Sigmoid colon (tissue), 6 donors: ENCODE measurements at regions not wholly inside any gene's neighbourhood (a gene's known extent, or its start where the extent isn't known, plus 50 kb on each side); places are given as distances from the start of the nearest gene placed in this dataset.
A peak's percentile ranks its signal among the peaks of the same experiment; 100 is the strongest.
"Not testable (repeated sequence)": the region's sequence is repeated elsewhere in the genome, so short reads cannot be mapped to it uniquely, and the experiment has no call there.

ENCODE experiments used
- DNase-seq: peaks from one replicate; pipeline ENCODE4 v3.0.0-alpha.2; 2019
- H3K27ac ChIP-seq, 4 donors: fragments of 200-600 bp; sonication (generic); one replicate each; pipeline ENCODE4 v1.5.1; 2016 to 2019; ENCODE audit warnings: mild to moderate bottlenecking in 1 of 4
- H3K27me3 ChIP-seq, 3 donors: fragments of 200-600 bp; sonication (generic); one replicate each; pipeline ENCODE4 v1.5.1; 2019; ENCODE audit warnings: mild to moderate bottlenecking in 1 of 3
- H3K36me3 ChIP-seq, 4 donors: fragments of 200-600 bp; sonication (generic); one replicate each; pipeline ENCODE4 v1.5.1; 2016 to 2019
- H3K4me1 ChIP-seq, 4 donors: fragments of 200-600 bp; sonication (generic); one replicate each; pipeline ENCODE4 v1.5.1; 2017 to 2019
- H3K4me3 ChIP-seq, 4 donors: fragments of 200-600 bp; sonication (generic); one replicate each; pipeline ENCODE4 v1.5.1; 2017 to 2019; ENCODE audit warnings: mild to moderate bottlenecking in 2 of 4, moderate library complexity in 1 of 4
- H3K9me3 ChIP-seq, 4 donors: fragments of 200-600 bp in 3 of 4; sonication (generic) in 3 of 4; one replicate each; pipeline versions ENCODE4 v1.5.1 to v1.6.1; 2013 to 2019
- CTCF ChIP-seq, 4 experiments: fragments of 450-650 bp in 3 of 4; fragments of 200-600 bp in 1 of 4; IDR thresholded peaks; one replicate each; pipeline ENCODE4 v1.5.1; 2016 to 2019; ENCODE audit warnings: antibody characterized with exemption in 4 of 4, mild to moderate bottlenecking in 3 of 4, moderate library complexity in 2 of 4
- EP300 ChIP-seq, 4 donors: sonication (generic); formaldehyde crosslinking; IDR thresholded peaks; one replicate each; pipeline ENCODE4 v1.6.1; 2017; ENCODE audit warnings: antibody characterized with exemption in 4 of 4
- POLR2A ChIP-seq, 2 donors: fragments of 450-650 bp; IDR thresholded peaks; one replicate each; pipeline ENCODE4 v1.6.1; 2016; ENCODE audit warnings: antibody characterized with exemption in 2 of 2, mild to moderate bottlenecking in 2 of 2, moderate library complexity in 2 of 2
- POLR2AphosphoS5 ChIP-seq, 4 donors: sonication (generic); formaldehyde crosslinking; IDR thresholded peaks; one replicate each; pipeline ENCODE4 v1.6.1; 2017; ENCODE audit warnings: antibody characterized with exemption in 4 of 4
- WGBS, 2 donors: extraction: QIAGEN DNeasy Blood & Tissue Kit; methylation state at CpG; one replicate each; pipeline ENCODE4 v1.1.7; 2013; 5-methylcytosine and 5-hydroxymethylcytosine counted together
- intact Hi-C: fragments of 100-400 bp; cut with DNase I; formaldehyde crosslinking; loops from one replicate; pipeline ENCODE4 v1.15.1; 2023
- donor health status: healthy with polysubstance abuse.
- donor health status: healthy.

DNA sequence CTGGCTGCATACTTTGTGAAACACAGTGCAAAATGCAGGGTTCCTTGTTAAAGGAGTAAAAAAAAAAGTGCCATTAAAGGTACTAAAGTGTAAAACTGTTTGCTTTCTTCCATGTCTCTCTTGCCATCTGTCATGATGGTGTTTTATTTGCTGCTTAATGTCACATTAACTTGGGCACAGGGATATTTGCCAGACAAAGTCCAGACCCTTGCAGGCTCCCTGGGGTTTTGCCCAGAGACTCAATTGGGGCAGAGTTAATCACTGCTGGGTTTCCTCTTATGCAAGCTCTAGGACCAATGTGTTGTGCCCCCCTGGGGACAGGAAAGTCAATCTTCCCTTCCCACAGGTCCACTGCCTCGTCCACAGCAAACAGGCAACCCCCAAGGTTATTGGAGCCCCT lies 274.3 kb upstream of the SGCD start:
- intact Hi-C loops = no loop called here
- WGBS, 2 donors = 33 to 65% methylated on average over 1 of the region's 1 CpG
- Histone ChIP-seq H3K9me3 (no peaks in the 10 kb centered on the region), H3K4me1 (peaks cover 0 to 10% (median 7%) of the 10 kb centered on the region in 4 donors), H3K27ac (no peak overlapping the region), H3K36me3 (no peaks in the 10 kb centered on the region), H3K27me3 (no peaks in the 10 kb centered on the region), H3K4me3 (no peak overlapping the region)
- TF ChIP-seq CTCF (IDR thresholded peaks at IDR 0.05) (no peak), EP300 (IDR thresholded peaks at IDR 0.05) (no peak), POLR2A (IDR thresholded peaks at IDR 0.05) (no peak), POLR2AphosphoS5 (IDR thresholded peaks at IDR 0.05) (peak in 2 of 4 donors; percentile 15 to 47)
- DNase-seq = no peak

DNA sequence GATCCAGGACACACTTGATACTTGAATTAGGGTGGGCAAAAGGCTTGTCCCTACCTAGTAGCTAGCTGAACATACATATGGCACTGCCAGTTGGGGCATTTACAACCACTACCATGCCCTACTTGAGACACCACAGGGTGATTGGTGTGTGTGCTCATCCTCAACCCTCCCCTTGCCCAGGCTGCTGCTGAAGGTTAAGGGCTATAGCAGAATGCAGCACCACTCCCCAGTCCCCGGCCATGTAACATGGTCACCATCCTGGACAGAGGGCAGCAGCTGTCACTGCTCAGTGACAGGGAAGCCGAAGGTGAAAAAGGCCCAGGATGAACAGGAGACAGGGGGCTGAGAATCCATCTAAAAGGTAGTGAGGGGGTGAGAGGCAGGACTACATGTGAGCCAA lies 273.9 kb upstream of the SGCD start:
- Histone ChIP-seq H3K4me3 (no peak overlapping the region), H3K36me3 (no peaks in the 10 kb centered on the region), H3K27ac (no peak overlapping the region), H3K4me1 (peaks cover 0 to 10% (median 7%) of the 10 kb centered on the region in 4 donors), H3K9me3 (no peaks in the 10 kb centered on the region), H3K27me3 (no peaks in the 10 kb centered on the region)
- WGBS, 2 donors = 83 to 86% methylated on average over 2 of the region's 2 CpGs
- DNase-seq = no peak
- TF ChIP-seq POLR2A (IDR thresholded peaks at IDR 0.05) = no peak
- no peak for TF ChIP-seq POLR2AphosphoS5 (IDR thresholded peaks at IDR 0.05)
- no peak for TF ChIP-seq EP300 (IDR thresholded peaks at IDR 0.05)
- no peak for TF ChIP-seq CTCF (IDR thresholded peaks at IDR 0.05)
- intact Hi-C loops = no loop called here

DNA sequence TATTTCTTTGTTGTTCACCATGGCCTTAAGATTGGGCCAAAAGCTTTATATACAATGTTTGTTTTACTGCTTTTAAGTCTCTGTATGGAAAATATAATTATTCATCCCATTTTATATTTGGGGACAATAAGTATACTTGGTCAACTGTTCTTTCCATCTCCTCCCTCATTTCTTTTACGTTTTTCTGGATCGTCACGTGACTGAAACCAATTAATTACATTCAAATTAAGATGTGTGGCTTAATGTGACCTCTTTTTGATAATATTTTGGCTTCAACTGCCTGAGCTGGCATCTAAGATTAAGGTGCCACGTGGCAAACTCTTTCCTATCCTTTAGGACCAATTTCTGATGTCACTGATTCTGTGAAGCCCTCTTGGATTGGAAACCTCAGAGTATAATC lies 250.1 kb upstream of the SGCD start:
- Histone ChIP-seq H3K27me3 (no peaks in the 10 kb centered on the region), H3K4me1 (no peaks in the 10 kb centered on the region), H3K4me3 (no peak overlapping the region), H3K9me3 (peaks cover 0 to 7% (median 2%) of the 10 kb centered on the region in 4 donors), H3K36me3 (no peaks in the 10 kb centered on the region), H3K27ac (no peak overlapping the region)
- TF ChIP-seq POLR2A (IDR thresholded peaks at IDR 0.05) (no peak), EP300 (IDR thresholded peaks at IDR 0.05) (no peak), CTCF (IDR thresholded peaks at IDR 0.05) (no peak), POLR2AphosphoS5 (IDR thresholded peaks at IDR 0.05) (no peak)
- intact Hi-C loops = no loop called here
- WGBS, 2 donors = 67 to 79% methylated on average over 4 of the region's 4 CpGs
- DNase-seq = no peak

GRCh38 chr5:156087577-156088110 lies 239.3 kb upstream of the SGCD start:
- Histone ChIP-seq H3K27ac (no peak overlapping the region), H3K36me3 (no peaks in the 10 kb centered on the region), H3K4me3 (no peak overlapping the region), H3K27me3 (no peaks in the 10 kb centered on the region), H3K4me1 (no peaks in the 10 kb centered on the region), H3K9me3 (peaks cover 0 to 2% (median 0%) of the 10 kb centered on the region in 4 donors)
- WGBS, 2 donors = 86 to 93% methylated on average over 5 of the region's 5 CpGs
- TF ChIP-seq POLR2A (IDR thresholded peaks at IDR 0.05) = no peak
- TF ChIP-seq POLR2AphosphoS5 (IDR thresholded peaks at IDR 0.05) = no peak
- no peak for TF ChIP-seq CTCF (IDR thresholded peaks at IDR 0.05)
- no peak for TF ChIP-seq EP300 (IDR thresholded peaks at IDR 0.05)
- intact Hi-C loops = no loop called here
- DNase-seq = no peak

DNA sequence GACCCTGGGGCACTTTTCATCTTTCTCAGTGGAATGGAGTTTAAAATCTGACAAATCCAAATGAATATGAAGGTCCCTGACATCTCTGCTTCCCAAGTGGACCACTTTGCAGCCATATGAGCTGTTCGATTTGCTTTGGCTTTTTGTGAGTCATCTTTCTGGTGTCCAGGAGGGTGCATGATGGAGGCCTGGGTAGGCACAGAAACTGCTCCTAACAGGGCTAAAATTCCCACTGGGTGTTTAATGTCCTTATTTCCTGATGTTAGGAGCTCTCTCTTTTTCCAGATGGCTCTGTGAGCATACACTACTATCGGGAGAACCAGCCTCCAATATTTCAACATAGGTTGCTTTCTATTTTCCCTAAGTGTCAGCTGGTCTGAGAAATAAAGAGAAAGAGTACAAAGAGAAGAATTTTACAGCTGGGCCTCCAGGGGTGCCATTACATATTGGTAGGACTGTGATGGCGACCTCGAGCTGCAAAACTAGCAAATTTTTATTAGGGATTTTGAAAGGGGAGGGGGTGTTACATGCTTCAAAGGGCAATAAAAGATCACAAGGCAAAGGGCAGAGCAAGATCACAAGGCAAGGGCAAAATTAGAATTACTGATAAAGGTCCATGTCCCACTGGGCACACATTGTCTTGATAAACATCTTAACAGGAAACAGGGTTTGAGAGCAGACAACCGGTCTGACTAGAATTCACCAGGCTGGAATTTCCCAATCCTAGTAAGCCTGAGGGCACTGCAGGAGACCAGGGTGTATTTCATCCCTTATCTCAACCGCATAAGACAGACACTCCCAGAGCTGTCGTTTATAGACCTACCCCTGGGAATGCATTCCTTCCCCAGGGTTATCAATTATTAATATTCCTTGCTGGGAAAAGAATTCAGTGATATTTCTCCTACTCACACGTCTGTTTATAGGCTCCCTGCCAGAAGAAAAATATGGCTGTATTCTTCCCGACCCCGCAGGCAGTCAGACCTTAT lies 236.7 kb upstream of the SGCD start:
- H3K4me1 ChIP-seq, H3K27ac ChIP-seq, H3K4me3 ChIP-seq, H3K36me3 ChIP-seq, DNase-seq, intact Hi-C loops, H3K27me3 ChIP-seq, H3K9me3 ChIP-seq: not testable (repeated sequence)
- 79 to 80% methylated on average over 10 of the region's 10 CpGs for WGBS, 2 donors
